ENCODE measurements at regions not wholly inside any gene's neighbourhood (a gene's known extent, or its start where the extent isn't known, plus 50 kb on each side); places are given as distances from the start of the nearest gene placed in this dataset.

DNA sequence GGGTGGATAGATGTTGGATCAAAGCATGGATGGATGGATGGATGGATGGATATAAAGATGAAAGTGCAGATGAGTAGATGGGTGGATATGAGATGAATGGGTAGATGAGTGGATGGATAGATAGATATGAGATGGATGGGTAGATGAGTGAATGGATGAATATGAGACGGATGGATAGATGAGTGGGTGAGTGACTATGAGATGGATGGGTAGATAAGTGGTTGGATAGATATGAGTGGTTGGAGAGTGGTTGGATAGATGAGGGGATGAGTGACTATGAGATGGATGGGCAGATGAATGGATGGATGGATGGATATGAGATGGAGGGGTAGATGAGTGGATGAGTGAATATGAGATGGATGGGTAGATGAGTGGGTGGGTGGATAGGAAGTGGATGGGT, 204.6 kb upstream of the TLE3 start:
- H3K36me3 ChIP-seq (ENCODE audit: insufficient read depth), result no peaks in the 10 kb centered on the region
- no peaks in the 10 kb centered on the region for H3K4me1 ChIP-seq (ENCODE audit: insufficient read depth)
- no peak for DNase-seq (ENCODE audit: extremely low spot score)
- 99% methylated on average over 1 of the region's 1 CpG for WGBS
- no peak overlapping the region for H3K4me3 ChIP-seq (ENCODE audit: low read depth, low read length)
- H3K27ac ChIP-seq (ENCODE audit: low read depth), result no peak overlapping the region

DNA sequence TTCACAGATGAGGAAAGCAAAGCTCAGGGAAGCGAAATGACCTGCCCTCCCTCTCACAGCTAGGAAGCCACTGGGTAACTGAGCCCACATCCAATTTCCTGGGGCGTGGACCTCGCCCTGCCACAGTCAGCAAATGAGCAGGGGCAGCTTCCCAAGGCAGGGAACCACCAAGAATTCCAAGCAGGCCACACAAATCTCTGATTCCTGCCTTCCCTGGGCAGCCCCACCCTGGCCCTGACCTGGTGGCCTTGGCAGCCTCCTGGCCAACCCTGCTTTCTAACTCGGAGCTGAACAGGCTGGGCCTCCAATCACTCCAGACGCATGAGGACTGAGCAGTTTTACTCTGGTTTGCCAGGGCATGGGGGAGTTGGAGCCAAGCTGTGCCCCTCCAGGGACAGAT, 203.7 kb upstream of the TLE3 start:
- DNase-seq (ENCODE audit: extremely low spot score), result no peak
- no peaks in the 10 kb centered on the region for H3K36me3 ChIP-seq (ENCODE audit: insufficient read depth)
- no peaks in the 10 kb centered on the region for H3K4me1 ChIP-seq (ENCODE audit: insufficient read depth)
- H3K27ac ChIP-seq (ENCODE audit: low read depth), result no peak overlapping the region
- WGBS, result 83% methylated on average over 5 of the region's 5 CpGs
- no peak overlapping the region for H3K4me3 ChIP-seq (ENCODE audit: low read depth, low read length)

DNA sequence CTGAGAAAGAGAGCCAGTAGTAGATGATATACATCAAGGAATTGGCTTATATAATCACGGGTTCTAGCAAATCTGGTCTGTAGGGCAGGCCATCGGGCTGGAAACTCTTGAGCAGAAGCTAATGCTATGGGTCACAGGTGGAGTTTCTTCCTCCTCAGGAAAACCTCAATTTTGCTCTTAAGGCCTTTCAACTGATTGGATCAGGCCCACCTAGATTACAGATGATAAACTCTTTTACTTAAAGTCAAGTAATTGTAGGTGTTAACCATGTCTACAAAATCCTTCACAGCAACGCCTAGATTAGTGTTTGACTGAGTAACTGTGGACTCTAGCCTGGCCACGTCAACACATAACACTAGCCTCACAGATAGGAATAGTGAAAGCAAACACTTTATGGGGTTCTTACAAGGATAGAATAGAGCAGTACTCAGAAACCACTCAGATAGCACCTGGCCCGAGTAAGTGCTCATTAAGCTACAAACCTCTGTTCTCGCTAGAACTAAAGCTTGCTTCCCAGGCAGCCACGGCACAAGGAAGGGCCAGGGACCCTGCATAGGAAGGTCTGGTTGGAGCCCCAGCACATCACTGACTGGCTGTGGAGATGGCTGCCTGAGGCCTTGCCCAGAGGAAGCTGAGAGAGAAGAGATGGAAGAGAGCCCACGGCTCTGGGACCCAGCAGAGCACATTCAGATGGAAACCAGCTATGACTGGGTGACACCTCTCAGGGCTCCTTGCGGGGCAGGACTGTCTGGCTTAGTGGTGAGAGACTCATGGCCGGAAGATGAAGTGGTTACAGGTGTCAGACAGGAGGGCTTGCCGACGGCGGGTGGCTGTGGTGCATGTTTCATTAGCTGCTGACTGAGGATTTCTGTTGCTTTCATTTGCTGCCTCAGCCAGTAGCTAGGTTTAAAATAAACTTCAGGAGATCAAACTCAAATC, 202.5 kb upstream of the TLE3 start:
- WGBS, result 89% methylated on average over 13 of the region's 13 CpGs
- no peak overlapping the region for H3K4me3 ChIP-seq (ENCODE audit: low read depth, low read length)
- H3K27ac ChIP-seq (ENCODE audit: low read depth), result no peak overlapping the region
- DNase-seq (ENCODE audit: extremely low spot score), result no peak
- H3K4me1 ChIP-seq (ENCODE audit: insufficient read depth), result no peaks in the 10 kb centered on the region
- H3K36me3 ChIP-seq (ENCODE audit: insufficient read depth), result no peaks in the 10 kb centered on the region

DNA sequence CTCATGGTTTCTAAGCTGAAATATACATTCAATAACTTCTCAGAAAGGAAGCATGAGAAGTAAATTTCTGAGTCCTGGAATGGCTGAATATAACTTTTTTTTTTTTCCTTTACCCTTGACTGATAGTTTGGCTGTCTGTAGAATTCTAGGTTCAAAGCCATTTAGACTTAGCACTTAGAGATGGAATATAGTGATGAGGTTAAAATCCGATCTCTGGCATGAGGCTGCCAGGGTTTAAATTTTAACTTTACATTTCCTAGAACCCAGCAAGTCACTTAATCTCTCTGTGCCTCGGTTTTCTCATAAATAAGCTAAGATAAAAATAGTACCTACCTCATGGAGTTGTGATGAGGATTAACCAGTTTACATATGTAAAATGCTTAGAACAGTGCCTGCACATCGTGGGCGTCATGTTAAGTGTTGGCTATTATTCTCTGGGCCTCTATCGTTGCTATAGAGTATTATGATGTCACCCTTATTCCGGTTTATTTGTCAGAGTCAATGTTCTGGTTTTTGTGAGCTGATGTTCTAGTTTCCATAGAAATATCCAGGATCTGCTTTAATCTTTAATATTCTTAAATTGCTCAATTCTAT, 199.8 kb upstream of the TLE3 start:
- WGBS, result 73% methylated on average over 6 of the region's 6 CpGs

DNA sequence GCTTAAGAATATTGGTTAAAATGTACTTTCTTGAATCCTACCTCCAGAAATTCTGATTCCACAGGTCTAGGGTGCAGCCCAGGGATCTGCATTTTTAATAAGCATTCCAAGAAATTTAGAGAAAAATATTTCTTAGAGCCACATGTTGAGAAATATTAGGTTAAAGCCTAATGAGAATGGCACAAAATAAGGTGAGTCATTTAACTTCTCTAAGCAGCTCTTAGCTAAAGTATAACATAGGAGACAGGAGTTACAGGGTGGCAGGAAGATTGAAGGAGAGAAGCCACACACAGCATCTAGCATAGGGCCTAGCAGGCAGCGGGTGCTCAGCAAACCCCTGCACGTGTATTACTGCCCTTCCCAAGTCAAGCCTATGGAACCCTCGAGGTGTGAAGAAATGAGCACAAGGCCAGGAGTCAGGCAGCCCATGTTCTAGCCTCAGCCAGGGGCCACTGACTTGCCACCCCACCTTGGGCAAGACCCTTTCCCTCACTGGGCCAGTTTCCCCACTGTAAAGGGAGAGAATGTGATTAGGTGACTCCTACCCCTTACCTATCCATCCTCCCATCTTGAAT, 197.1 kb upstream of the TLE3 start:
- WGBS, result 96% methylated on average over 3 of the region's 3 CpGs
- Histone ChIP-seq H3K36me3 (ENCODE audit: insufficient read depth) (no peaks in the 10 kb centered on the region), H3K4me1 (ENCODE audit: insufficient read depth) (no peaks in the 10 kb centered on the region), H3K27ac (ENCODE audit: low read depth) (no peak overlapping the region), H3K4me3 (ENCODE audit: low read depth, low read length) (no peak overlapping the region)
- no peak for DNase-seq (ENCODE audit: extremely low spot score)

More for the DNA sequence above, 199.8 kb upstream of the TLE3 start:
- Histone ChIP-seq H3K27ac (ENCODE audit: low read depth) (no peak overlapping the region), H3K4me3 (ENCODE audit: low read depth, low read length) (no peak overlapping the region), H3K4me1 (ENCODE audit: insufficient read depth) (no peaks in the 10 kb centered on the region), H3K36me3 (ENCODE audit: insufficient read depth) (no peaks in the 10 kb centered on the region)
- no peak for DNase-seq (ENCODE audit: extremely low spot score)

DNA sequence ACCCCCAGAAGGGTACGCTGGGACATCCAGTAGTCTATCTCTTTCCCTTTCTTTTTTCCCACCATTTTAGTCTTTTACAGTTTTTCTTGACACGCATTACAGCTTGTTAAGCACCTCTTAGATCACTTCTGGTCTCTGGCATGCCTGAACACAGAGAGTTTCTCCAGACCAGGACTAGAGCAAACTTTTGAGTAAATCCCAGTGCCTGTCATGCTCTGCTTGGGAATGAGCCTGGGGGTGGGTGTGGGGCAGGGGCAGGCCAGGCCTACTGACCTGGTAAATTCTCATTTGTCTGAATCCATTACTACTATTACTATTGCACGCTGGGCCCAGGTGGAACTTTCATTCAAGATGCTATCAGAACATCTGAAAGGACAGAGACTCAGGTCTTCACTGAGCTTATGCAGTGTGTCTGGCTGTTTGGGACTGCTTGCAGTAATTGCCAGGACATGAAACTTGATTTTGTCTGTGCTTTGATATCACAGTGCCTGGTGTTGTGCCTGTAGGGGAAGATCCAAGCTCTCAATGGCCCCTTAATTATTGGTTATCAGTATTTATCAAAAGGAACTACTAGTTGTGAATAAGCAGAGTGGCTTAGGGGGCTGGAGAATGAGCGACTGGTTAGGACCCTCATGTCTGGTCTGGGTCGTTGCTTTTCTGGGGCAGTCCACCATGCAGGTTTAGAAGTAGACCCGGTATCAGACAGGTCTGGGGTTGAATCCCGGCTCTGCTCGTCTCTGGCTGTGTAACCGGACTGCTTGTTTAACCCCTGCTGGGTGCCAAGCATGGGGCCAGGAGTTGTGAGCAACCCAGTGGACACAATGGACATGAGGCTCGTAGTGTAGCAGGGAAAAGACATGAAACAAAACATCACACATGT, 196.1 kb upstream of the TLE3 start:
- Histone ChIP-seq H3K4me3 (ENCODE audit: low read depth, low read length) (no peak overlapping the region), H3K36me3 (ENCODE audit: insufficient read depth) (no peaks in the 10 kb centered on the region), H3K4me1 (ENCODE audit: insufficient read depth) (no peaks in the 10 kb centered on the region), H3K27ac (ENCODE audit: low read depth) (no peak overlapping the region)
- 93% methylated on average over 10 of the region's 10 CpGs for whole genome bisulfite sequencing
- no peak for DNase-seq (ENCODE audit: extremely low spot score)

DNA sequence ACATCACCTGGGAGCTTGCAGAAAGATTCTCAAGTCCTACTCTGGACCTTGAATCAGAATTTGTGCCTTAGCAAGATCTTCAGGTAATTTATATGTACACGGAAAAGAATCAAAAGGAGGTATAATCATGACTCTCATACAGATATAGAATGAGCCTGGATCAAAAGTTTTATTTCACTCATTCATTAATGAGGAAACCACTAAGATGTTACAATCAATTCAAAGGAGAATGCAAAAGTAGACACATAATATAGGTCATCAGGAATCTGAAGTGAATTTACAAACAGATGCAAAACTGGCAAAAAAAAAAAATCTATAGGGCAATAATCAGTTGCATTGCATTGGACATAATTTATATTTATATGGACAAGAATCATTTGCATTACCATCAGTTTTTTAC, 195.4 kb upstream of the TLE3 start:
- WGBS, result 100% methylated on average over 1 of the region's 1 CpG
- no peak overlapping the region for H3K4me3 ChIP-seq (ENCODE audit: low read depth, low read length)

DNA sequence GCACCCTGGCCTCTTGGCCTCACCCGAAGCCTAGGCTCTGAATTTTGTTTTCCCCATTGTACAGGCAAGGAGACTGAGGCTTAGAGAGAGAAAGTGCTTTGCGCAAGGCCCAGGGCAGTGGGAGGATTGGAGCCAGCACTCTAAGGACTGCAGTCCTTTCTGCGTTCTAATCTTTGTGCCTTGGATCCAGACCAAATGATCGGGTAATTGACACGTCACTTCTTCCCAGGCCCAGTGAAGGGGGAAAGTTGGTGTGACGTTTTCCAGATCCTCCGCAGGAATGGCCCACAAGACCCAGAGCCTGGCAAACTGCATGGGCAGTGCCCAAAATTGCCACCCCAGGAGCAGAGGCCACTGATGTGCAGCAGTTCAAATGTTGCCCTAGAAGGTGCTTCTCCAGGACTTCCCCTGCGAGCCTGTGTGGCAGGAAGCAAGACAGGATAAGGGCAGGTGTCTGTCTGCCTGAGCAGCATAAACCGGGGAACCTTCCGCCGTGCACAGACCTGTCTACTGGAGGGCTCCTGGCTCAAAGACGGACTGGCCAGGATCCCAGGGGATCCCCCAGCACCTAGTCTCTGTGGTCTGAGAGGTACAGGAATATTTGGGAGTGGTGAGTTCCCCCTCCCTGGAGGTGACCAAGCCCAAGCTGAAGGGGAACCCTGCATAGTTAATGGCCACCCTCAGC, 194.5 kb upstream of the TLE3 start:
- no peak for DNase-seq (ENCODE audit: extremely low spot score)
- no peak overlapping the region for H3K4me3 ChIP-seq (ENCODE audit: low read depth, low read length)
- H3K4me1 ChIP-seq (ENCODE audit: insufficient read depth), result no peaks in the 10 kb centered on the region
- H3K36me3 ChIP-seq (ENCODE audit: insufficient read depth), result no peaks in the 10 kb centered on the region
- no peak overlapping the region for H3K27ac ChIP-seq (ENCODE audit: low read depth)
- WGBS, result 91% methylated on average over 12 of the region's 12 CpGs

More for the DNA sequence above, 195.4 kb upstream of the TLE3 start:
- no peak for DNase-seq (ENCODE audit: extremely low spot score)
- Histone ChIP-seq H3K36me3 (ENCODE audit: insufficient read depth) (no peaks in the 10 kb centered on the region), H3K27ac (ENCODE audit: low read depth) (no peak overlapping the region), H3K4me1 (ENCODE audit: insufficient read depth) (no peaks in the 10 kb centered on the region)

DNA sequence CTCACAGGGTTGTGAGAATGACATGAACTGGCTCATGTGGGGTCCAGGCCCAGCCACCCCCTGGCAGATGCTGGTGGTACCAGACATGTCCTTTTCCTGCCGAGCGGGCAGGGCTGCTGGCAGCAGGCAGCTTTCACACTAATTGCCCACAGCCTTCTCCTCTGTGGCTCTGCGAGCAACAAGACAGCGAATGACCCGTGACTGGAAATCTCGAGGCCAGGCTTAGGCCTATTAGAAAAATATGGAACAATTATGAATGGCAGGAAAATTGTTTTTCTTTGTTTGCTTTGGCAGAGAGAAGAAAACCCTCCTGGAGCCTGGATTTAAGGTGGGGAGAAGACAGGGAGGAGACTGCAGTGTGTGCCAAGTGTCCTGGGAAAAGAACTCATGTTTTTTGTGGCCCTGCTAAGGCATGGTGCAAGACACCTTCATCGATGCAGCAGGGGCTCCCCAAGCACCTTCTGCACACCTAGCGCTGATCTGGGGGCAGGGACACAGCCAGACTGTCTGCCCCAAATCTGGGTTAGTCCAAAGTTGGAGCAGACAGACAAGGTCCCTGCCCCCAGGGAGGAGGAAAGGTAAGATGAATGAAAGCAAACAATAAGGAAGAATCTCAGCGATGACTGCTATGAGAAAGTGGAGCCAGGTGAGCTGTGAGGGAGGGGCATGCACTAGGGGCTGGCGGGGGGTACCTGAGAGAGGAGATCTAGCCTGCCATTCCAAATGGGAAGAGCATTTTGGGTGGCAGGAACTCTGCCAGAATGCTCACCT, 193.8 kb upstream of the TLE3 start:
- 91% methylated on average over 10 of the region's 10 CpGs for WGBS
- Histone ChIP-seq H3K4me1 (ENCODE audit: insufficient read depth) (no peaks in the 10 kb centered on the region), H3K36me3 (ENCODE audit: insufficient read depth) (no peaks in the 10 kb centered on the region), H3K27ac (ENCODE audit: low read depth) (no peak overlapping the region), H3K4me3 (ENCODE audit: low read depth, low read length) (no peak overlapping the region)
- no peak for DNase-seq (ENCODE audit: extremely low spot score)

DNA sequence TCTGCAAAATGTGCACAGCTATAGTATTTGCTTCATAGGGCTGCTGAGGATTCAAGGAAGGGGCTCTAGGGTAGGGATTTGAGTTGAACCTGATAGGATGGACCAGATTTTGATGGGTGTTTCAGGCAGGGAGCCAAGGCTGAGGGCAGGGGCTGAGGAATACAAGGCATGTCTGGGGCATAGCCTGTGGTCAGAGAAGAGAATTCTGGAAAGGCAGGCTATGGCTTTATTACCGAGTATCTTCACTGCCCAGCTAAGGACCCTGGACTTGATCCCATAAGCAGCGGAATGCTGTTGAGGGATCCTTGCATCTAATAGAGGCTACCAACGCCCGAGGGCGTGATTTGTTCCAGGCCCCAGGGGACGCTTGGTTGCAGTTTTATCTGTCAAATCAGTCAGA, 193.0 kb upstream of the TLE3 start:
- Histone ChIP-seq H3K4me3 (ENCODE audit: low read depth, low read length) (no peak overlapping the region), H3K36me3 (ENCODE audit: insufficient read depth) (no peaks in the 10 kb centered on the region), H3K27ac (ENCODE audit: low read depth) (no peak overlapping the region), H3K4me1 (ENCODE audit: insufficient read depth) (peaks cover 1% of the 10 kb centered on the region)
- no peak for DNase-seq (ENCODE audit: extremely low spot score)
- WGBS, result 94% methylated on average over 6 of the region's 6 CpGs

DNA sequence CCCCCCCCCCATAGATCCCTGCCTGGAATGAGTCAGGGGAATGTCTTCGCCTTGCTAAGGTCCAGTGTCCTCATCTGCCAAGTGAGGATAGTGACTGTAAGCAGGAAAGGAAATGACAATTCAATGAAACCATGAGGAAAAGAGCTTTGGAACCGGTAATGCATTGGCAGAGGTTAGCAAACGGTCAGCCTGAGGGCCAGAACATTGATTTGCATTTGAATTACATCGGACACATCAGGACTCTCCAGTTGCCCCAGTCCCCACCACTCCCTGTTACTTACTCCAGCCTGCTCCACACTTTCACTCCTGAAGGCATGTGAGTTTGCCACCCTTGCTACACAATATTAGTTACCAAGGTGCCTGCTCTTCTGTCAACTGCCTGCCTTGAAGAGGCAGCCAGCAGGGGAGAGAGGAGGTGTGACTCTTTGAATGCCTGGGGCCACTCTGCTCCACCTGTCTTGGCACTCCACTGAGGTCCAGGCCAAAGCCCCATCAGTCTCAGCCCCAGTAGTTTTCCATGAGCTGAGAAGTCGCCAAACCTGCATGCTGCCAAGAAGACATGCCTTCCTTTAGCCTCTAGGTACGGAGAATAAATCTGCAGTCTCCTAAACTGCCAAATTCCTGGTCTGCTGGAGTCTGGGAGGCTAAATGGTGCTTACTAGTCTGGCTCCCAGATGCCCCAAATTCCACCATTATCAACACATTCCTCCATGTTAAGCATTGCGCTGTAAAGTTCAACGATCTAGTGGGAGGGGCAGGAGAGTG, 191.7 kb upstream of the TLE3 start:
- WGBS, result 46% methylated on average over 8 of the region's 8 CpGs
- no peak overlapping the region for H3K27ac ChIP-seq (ENCODE audit: low read depth)
- H3K4me3 ChIP-seq (ENCODE audit: low read depth, low read length), result no peak overlapping the region
- H3K36me3 ChIP-seq (ENCODE audit: insufficient read depth), result no peaks in the 10 kb centered on the region
- DNase-seq (ENCODE audit: extremely low spot score), result no peak
- peaks cover 2% of the 10 kb centered on the region for H3K4me1 ChIP-seq (ENCODE audit: insufficient read depth)
